CD4-positive, alpha-beta T cell (primary cell): ENCODE measurements at regions not wholly inside any gene's neighbourhood (a gene's known extent, or its start where the extent isn't known, plus 50 kb on each side); places are given as distances from the start of the nearest gene placed in this dataset.

Experiments used
- ATAC-seq: fragments of 200-7000 bp; cut with Tn5 transposase; one replicate; pipeline ENCODE4 v1.10.0; 2022; ENCODE audit warnings: mild to moderate bottlenecking; ENCODE audit not compliant: poor library complexity
- CTCF ChIA-PET: fragments of 350-600 bp; sonication (Branson Sonifier 250); formaldehyde crosslinking; loops from one replicate; lab custom pipeline; 2021; ENCODE audit warnings: antibody characterized with exemption, inconsistent platforms; lab: Charles Lee
- POLR2A ChIA-PET: fragments of 350-600 bp; sonication (Branson Sonifier 250); formaldehyde crosslinking; loops from one replicate; lab custom pipeline; 2021; ENCODE audit warnings: antibody characterized with exemption, inconsistent platforms; lab: Charles Lee
- DNase-seq, 14 experiments: peaks; one replicate each; pipeline ENCODE4 v3.0.0-alpha.2; 2013 to 2020; ENCODE audit warnings: mixed read lengths in 2 of 14
- H3K27ac ChIP-seq, 2 donors: one replicate each; pipeline versions ENCODE4 v1.5.1 to v1.7.0; 2013; ENCODE audit warnings: low read length in 2 of 2, low read depth in 1 of 2, mild to moderate bottlenecking in 1 of 2
- H3K27me3 ChIP-seq, 2 experiments: 1 replicate in 1 of 2; 2 replicates in 1 of 2; pipeline versions ENCODE4 v1.6.1 to v1.7.0; 2013; ENCODE audit warnings: low read length in 2 of 2, control low read depth in 1 of 2, mild to moderate bottlenecking in 1 of 2, moderate library complexity in 1 of 2; ENCODE audit not compliant: insufficient read depth in 2 of 2, control insufficient read depth in 1 of 2
- H3K36me3 ChIP-seq: one replicate; pipeline ENCODE4 v1.6.1; 2013; ENCODE audit warnings: low read length, control low read depth; ENCODE audit not compliant: insufficient read depth
- H3K4me1 ChIP-seq: one replicate; pipeline ENCODE4 v1.6.1; 2013; ENCODE audit warnings: low read length, control low read depth; ENCODE audit not compliant: insufficient read depth
- H3K4me3 ChIP-seq: one replicate; pipeline ENCODE4 v1.5.1; 2013; ENCODE audit warnings: mild to moderate bottlenecking, low read length, moderate library complexity
- H3K9me3 ChIP-seq, 2 experiments: 1 replicate in 1 of 2; 2 replicates in 1 of 2; pipeline versions ENCODE4 v1.6.1 to v1.7.0; 2013; ENCODE audit warnings: low read length in 2 of 2, mild to moderate bottlenecking in 2 of 2, control low read depth in 1 of 2, moderate library complexity in 1 of 2; ENCODE audit not compliant: control insufficient read depth in 1 of 2, insufficient read depth in 1 of 2
- H3K27ac Mint-ChIP-seq: one replicate; pipeline ENCODE4 v1.8.0; 2020; ENCODE audit warnings: mixed read lengths
- H3K27me3 Mint-ChIP-seq: one replicate; pipeline ENCODE4 v1.8.0; 2021; ENCODE audit warnings: mixed read lengths
- H3K36me3 Mint-ChIP-seq: one replicate; pipeline ENCODE4 v1.8.0; 2021; ENCODE audit warnings: low read depth, mixed read lengths
- H3K4me1 Mint-ChIP-seq: one replicate; pipeline ENCODE4 v1.8.0; 2021; ENCODE audit warnings: low read depth, mixed read lengths
- H3K4me3 Mint-ChIP-seq: one replicate; pipeline ENCODE4 v1.8.0; 2020; ENCODE audit warnings: mild to moderate bottlenecking, mixed read lengths
- H3K9me3 Mint-ChIP-seq: one replicate; pipeline ENCODE4 v1.8.0; 2020; ENCODE audit warnings: mixed read lengths
- intact Hi-C, 2 experiments: fragments of 100-400 bp; cut with DNase I in 1 of 2; cut with micrococcal nuclease in 1 of 2; formaldehyde crosslinking; loops; one replicate each; pipeline versions ENCODE4 v1.15.1 to v1.9.0; 2023 to 2025; cut with DNase I, micrococcal nuclease
- TF ChIP-seq, protein P1 (sequence below): fragments of 200-600 bp; IDR thresholded peaks from one replicate; pipeline ENCODE4 v1.8.0; 2022; ENCODE audit warnings: antibody characterized with exemption, mild to moderate bottlenecking

DNA sequence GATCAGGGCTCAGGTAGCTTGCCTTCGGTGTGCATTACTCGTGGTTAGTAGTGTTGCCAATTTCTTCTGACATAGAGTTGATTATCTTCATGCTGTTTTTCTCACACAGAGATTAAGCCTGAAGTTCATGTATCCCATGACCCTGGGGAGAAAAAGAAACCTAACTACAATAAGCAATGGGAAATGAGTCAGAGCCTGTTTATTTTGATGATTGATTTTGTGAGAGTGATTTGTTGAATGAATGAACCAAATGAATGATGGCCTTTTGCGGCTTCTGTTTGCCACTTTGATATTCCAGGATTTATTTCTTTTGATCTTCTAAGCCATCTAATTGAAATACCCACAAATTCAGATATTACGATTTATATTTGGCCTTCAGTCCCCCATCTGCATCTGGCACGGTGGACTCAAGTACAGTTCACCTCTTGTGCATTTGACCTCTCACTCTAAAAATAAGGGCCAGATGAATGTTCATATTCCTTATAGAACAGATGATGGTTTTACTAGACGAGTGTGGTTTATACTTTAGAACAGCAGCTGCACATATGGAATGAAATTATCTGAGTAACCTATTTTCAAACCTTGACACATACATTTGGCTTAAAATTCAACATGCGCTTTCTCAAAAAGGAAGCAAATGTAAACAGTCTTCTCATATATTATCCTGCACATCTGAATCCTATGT lies 110.7 kb downstream of the PLCE1 start:
- Histone ChIP-seq H3K4me1 (no peaks in the 10 kb centered on the region), H3K36me3 (no peaks in the 10 kb centered on the region), H3K4me3 (no peak overlapping the region), H3K27me3 (no peaks in the 10 kb centered on the region), H3K9me3 (no peaks in the 10 kb centered on the region), H3K27ac (no peak overlapping the region)
- ATAC-seq = no peak
- H3K27ac Mint-ChIP-seq = no peak overlapping the region
- CTCF ChIA-PET = no interaction called here
- H3K4me1 Mint-ChIP-seq = no peaks in the 10 kb centered on the region
- H3K4me3 Mint-ChIP-seq = no peak overlapping the region
- H3K9me3 Mint-ChIP-seq = no peaks in the 10 kb centered on the region
- no peaks in the 10 kb centered on the region for H3K36me3 Mint-ChIP-seq
- TF ChIP-seq, protein P1, sequence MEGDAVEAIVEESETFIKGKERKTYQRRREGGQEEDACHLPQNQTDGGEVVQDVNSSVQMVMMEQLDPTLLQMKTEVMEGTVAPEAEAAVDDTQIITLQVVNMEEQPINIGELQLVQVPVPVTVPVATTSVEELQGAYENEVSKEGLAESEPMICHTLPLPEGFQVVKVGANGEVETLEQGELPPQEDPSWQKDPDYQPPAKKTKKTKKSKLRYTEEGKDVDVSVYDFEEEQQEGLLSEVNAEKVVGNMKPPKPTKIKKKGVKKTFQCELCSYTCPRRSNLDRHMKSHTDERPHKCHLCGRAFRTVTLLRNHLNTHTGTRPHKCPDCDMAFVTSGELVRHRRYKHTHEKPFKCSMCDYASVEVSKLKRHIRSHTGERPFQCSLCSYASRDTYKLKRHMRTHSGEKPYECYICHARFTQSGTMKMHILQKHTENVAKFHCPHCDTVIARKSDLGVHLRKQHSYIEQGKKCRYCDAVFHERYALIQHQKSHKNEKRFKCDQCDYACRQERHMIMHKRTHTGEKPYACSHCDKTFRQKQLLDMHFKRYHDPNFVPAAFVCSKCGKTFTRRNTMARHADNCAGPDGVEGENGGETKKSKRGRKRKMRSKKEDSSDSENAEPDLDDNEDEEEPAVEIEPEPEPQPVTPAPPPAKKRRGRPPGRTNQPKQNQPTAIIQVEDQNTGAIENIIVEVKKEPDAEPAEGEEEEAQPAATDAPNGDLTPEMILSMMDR = no peak
- intact Hi-C loops = no loop called here
- peaks cover 18% of the 10 kb centered on the region for H3K27me3 Mint-ChIP-seq
- DNase-seq = no peak
- POLR2A ChIA-PET = no interaction called here

GRCh38 chr10:94105226-94105625 lies 111.5 kb downstream of the PLCE1 start:
- TF ChIP-seq, protein P1 = no peak
- no peak for ATAC-seq
- DNase-seq = no peak
- Histone ChIP-seq H3K4me1 (no peaks in the 10 kb centered on the region), H3K9me3 (no peaks in the 10 kb centered on the region), H3K27me3 (no peaks in the 10 kb centered on the region), H3K4me3 (no peak overlapping the region), H3K27ac (no peak overlapping the region), H3K36me3 (no peaks in the 10 kb centered on the region)
- ChIA-PET CTCF (no interaction called here), POLR2A (no interaction called here)
- Mint-ChIP-seq H3K27me3 (peaks cover 12% of the 10 kb centered on the region), H3K4me1 (no peaks in the 10 kb centered on the region), H3K4me3 (no peak overlapping the region), H3K36me3 (no peaks in the 10 kb centered on the region), H3K27ac (no peak overlapping the region), H3K9me3 (no peaks in the 10 kb centered on the region)
- intact Hi-C loops = no loop called here

DNA sequence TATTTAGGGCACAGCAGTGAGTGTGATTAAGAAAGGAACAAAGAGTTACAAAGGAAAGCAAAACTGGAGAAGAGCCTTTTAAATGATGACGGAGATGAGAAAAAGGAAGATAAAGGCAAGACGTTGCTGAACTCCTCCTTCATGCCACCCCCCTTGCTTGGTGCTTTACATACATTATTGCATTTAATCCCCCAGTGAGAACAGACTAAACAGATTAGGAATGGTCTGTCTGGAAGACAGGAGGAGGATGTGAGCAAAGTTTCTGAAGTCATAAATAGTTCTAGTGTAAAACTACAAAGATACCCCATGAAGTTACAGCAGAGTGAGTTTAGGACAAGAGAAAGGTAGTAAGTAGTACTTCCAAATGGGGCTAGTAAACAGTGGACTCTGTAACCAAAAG lies 113.5 kb downstream of the PLCE1 start:
- Histone ChIP-seq H3K4me3 (no peak overlapping the region), H3K27me3 (no peaks in the 10 kb centered on the region), H3K36me3 (no peaks in the 10 kb centered on the region), H3K9me3 (no peaks in the 10 kb centered on the region), H3K27ac (no peak overlapping the region), H3K4me1 (no peaks in the 10 kb centered on the region)
- H3K36me3 Mint-ChIP-seq = no peaks in the 10 kb centered on the region
- H3K9me3 Mint-ChIP-seq = no peaks in the 10 kb centered on the region
- H3K4me1 Mint-ChIP-seq = no peaks in the 10 kb centered on the region
- H3K4me3 Mint-ChIP-seq = no peak overlapping the region
- ATAC-seq = no peak
- intact Hi-C loops = no loop called here
- TF ChIP-seq, protein P1 = no peak
- peaks cover 12% of the 10 kb centered on the region for H3K27me3 Mint-ChIP-seq
- no peak for DNase-seq
- ChIA-PET CTCF (no interaction called here), POLR2A (no interaction called here)
- no peak overlapping the region for H3K27ac Mint-ChIP-seq
